HEK293T (cell line): ENCODE measurements at regions not wholly inside any gene's neighbourhood (a gene's known extent, or its start where the extent isn't known, plus 50 kb on each side); places are given as distances from the start of the nearest gene placed in this dataset.

ENCODE experiments used
- FOXK2 ChIP-seq: fragments of 450-650 bp; IDR thresholded peaks from 2 replicates; pipeline ENCODE4 v1.6.1; 2016; ENCODE audit warnings: mild to moderate bottlenecking
- HDGF ChIP-seq: fragments of 450-650 bp; IDR thresholded peaks from 2 replicates; pipeline ENCODE4 v1.6.1; 2017; ENCODE audit warnings: antibody characterized with exemption, borderline replicate concordance

- TF ChIP-seq FOXK2 (no peak), HDGF (no peak)
These were observed 525.3 kb downstream of the CD83 start for GRCh38 chr6:14642842-14643241.
